PC-3 (cell line): ENCODE measurements at regions not wholly inside any gene's neighbourhood (a gene's known extent, or its start where the extent isn't known, plus 50 kb on each side); places are given as distances from the start of the nearest gene placed in this dataset.
A peak's percentile ranks its signal among the peaks of the same experiment; 100 is the strongest.

Experiments used
- ATAC-seq: fragments of 200-7000 bp; cut with Tn5 transposase; 2 replicates; pipeline ENCODE4 v1.9.1; 2020; ENCODE audit warnings: mild to moderate bottlenecking, moderate library complexity
- BruUV-seq: library from RNA; stranded (reverse); fragments of 400-500 nt; replicated peaks from 2 replicates; lab custom pipeline; 2021; lab: Mats Ljungman, UMichigan
- CTCF ChIA-PET: fragments of 300-600 bp; sonication (Branson Sonifier 250); formaldehyde crosslinking; loops from one replicate; lab custom pipeline; 2022; ENCODE audit warnings: antibody characterized with exemption; lab: Charles Lee
- POLR2A ChIA-PET: fragments of 300-600 bp; sonication (Branson Sonifier 250); formaldehyde crosslinking; loops from one replicate; lab custom pipeline; 2022; ENCODE audit warnings: antibody characterized with exemption; ENCODE audit not compliant: unreplicated experiment; lab: Charles Lee
- DNase-seq: peaks from one replicate; pipeline ENCODE4 v3.0.0-alpha.2; 2015
- H2AFZ ChIP-seq: fragments of 300-600 bp; sonication (generic); 2 replicates; pipeline ENCODE4 v1.6.0; 2016; ENCODE audit warnings: antibody characterized with exemption, low read length
- H3F3A ChIP-seq: fragments of 300-600 bp; sonication (generic); one replicate; pipeline ENCODE4 v1.6.0; 2017; ENCODE audit warnings: antibody characterized with exemption, low read length, control low read depth, mild to moderate bottlenecking; ENCODE audit not compliant: unreplicated experiment
- H3K27ac ChIP-seq: fragments of 300-600 bp; sonication (generic); 2 replicates; pipeline ENCODE4 v1.5.1; 2016; ENCODE audit warnings: mild to moderate bottlenecking, low read length
- H3K27me3 ChIP-seq: fragments of 300-600 bp; sonication (generic); 2 replicates; pipeline ENCODE4 v1.6.1; 2016; ENCODE audit warnings: low read length, mixed read lengths
- H3K36me3 ChIP-seq: fragments of 300-600 bp; sonication (generic); 2 replicates; pipeline ENCODE4 v1.6.1; 2016; ENCODE audit warnings: low read depth, mixed run types, low read length, mixed read lengths
- H3K4me1 ChIP-seq: fragments of 300-600 bp; sonication (generic); 2 replicates; pipeline ENCODE4 v1.5.1; 2016; ENCODE audit warnings: low read length; ENCODE audit not compliant: insufficient read depth
- H3K4me2 ChIP-seq: fragments of 300-600 bp; sonication (generic); 2 replicates; pipeline ENCODE4 v1.6.0; 2016; ENCODE audit warnings: low read length
- H3K4me3 ChIP-seq: fragments of 300-600 bp; sonication (generic); 2 replicates; pipeline ENCODE4 v1.5.1; 2016; ENCODE audit warnings: mild to moderate bottlenecking, low read length, mixed read lengths
- H3K79me2 ChIP-seq: fragments of 300-600 bp; sonication (generic); 2 replicates; pipeline ENCODE4 v1.6.1; 2017; ENCODE audit warnings: low read length, mixed read lengths
- H3K9ac ChIP-seq: fragments of 300-600 bp; sonication (generic); 2 replicates; pipeline ENCODE4 v1.6.0; 2016; ENCODE audit warnings: mild to moderate bottlenecking, low read length
- H3K9me2 ChIP-seq: fragments of 300-600 bp; sonication (generic); replicated peaks from 2 replicates; pipeline ENCODE4 v1.6.1; 2016; ENCODE audit warnings: mixed run types, low read length, mixed read lengths
- H3K9me3 ChIP-seq: fragments of 300-600 bp; sonication (generic); 2 replicates; pipeline ENCODE4 v1.6.1; 2016; ENCODE audit warnings: low read length, mixed read lengths
- H4K20me1 ChIP-seq: fragments of 300-600 bp; sonication (generic); 2 replicates; pipeline ENCODE4 v1.6.1; 2016; ENCODE audit warnings: low read length, mixed read lengths
- EZH2 ChIP-seq: fragments of 300-600 bp; sonication (generic); IDR thresholded peaks from one replicate; pipeline ENCODE4 v1.6.1; 2017; ENCODE audit warnings: antibody characterized with exemption, mild to moderate bottlenecking, low read length; ENCODE audit not compliant: unreplicated experiment
- EZH2phosphoT487 ChIP-seq: fragments of 300-600 bp; sonication (generic); IDR thresholded peaks from 2 replicates; pipeline ENCODE4 v1.6.1; 2018; ENCODE audit warnings: mild to moderate bottlenecking, antibody characterized with exemption, low read length, borderline replicate concordance
- intact Hi-C: fragments of 100-400 bp; cut with micrococcal nuclease; formaldehyde crosslinking; loops from 2 replicates; pipeline ENCODE4 v1.9.0; 2023
- TF ChIP-seq, protein P1 (sequence below): fragments of 300-600 bp; sonication (generic); conservative IDR thresholded peaks from 2 replicates; pipeline ENCODE4 v1.5.1; 2017; ENCODE audit warnings: antibody characterized with exemption, low read depth, mild to moderate bottlenecking, low read length

DNA sequence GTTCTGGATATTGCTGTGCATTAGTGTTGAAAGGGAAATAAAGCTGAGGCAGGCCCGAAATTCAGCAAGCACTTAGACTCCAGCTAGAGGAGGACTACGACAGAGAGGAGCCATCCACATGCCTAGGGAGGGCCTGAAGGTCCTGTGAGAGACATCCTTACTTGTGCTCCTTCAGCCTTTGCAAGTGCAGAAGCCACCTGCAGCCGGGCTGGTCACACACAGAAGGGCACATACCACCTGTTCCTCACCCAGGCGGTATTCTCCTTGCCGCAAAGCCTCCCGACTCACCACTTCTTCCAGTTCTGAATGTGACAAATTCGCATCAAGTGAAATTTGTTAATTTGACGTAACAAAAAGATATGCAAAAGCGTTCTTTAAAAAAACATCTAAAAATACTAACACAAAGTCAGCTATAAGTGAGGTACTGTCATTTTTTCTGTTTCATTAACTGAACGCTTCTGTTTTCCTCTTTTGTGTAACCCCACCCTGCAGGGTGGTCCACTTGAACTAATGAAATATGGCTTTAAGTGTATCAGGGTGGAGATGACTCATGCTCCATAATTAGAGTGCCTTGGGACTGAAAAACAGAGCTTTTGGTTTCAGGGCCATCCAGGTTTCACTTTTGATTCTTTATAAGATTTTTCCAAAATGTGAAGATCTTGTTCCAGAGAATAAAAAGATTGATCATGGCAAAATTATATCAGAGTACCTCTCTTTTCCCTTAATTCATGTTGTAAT, 467.9 kb upstream of the ATP11B start:
- TF ChIP-seq EZH2phosphoT487 (no peak), EZH2 (no peak)
- TF ChIP-seq, protein P1, sequence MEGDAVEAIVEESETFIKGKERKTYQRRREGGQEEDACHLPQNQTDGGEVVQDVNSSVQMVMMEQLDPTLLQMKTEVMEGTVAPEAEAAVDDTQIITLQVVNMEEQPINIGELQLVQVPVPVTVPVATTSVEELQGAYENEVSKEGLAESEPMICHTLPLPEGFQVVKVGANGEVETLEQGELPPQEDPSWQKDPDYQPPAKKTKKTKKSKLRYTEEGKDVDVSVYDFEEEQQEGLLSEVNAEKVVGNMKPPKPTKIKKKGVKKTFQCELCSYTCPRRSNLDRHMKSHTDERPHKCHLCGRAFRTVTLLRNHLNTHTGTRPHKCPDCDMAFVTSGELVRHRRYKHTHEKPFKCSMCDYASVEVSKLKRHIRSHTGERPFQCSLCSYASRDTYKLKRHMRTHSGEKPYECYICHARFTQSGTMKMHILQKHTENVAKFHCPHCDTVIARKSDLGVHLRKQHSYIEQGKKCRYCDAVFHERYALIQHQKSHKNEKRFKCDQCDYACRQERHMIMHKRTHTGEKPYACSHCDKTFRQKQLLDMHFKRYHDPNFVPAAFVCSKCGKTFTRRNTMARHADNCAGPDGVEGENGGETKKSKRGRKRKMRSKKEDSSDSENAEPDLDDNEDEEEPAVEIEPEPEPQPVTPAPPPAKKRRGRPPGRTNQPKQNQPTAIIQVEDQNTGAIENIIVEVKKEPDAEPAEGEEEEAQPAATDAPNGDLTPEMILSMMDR, result no peak
- CTCF ChIA-PET, result no interaction called here
- peak; percentile 45 for DNase-seq
- Histone ChIP-seq H3F3A (no peaks in the 10 kb centered on the region), H3K36me3 (no peaks in the 10 kb centered on the region), H3K9me2 (no peaks in the 10 kb centered on the region), H3K9ac (no peak overlapping the region), H3K27ac (no peak overlapping the region), H3K9me3 (no peaks in the 10 kb centered on the region), H4K20me1 (no peaks in the 10 kb centered on the region), H3K4me1 (peaks cover 46% of the 10 kb centered on the region), H3K27me3 (no peaks in the 10 kb centered on the region), H3K4me3 (no peak overlapping the region), H3K4me2 (peak overlapping the region; percentile 45; the same call in 1 of the 2 replicates), H3K79me2 (no peaks in the 10 kb centered on the region), H2AFZ (no peak overlapping the region)
- intact Hi-C loops, result loop anchor here (10.0 kb wide), 1 partner anchor 289 kb away; no protein-coding TSS in a partner anchor
- no TSS peak for BruUV-seq
- POLR2A ChIA-PET, result no interaction called here
- no peak for ATAC-seq

DNA sequence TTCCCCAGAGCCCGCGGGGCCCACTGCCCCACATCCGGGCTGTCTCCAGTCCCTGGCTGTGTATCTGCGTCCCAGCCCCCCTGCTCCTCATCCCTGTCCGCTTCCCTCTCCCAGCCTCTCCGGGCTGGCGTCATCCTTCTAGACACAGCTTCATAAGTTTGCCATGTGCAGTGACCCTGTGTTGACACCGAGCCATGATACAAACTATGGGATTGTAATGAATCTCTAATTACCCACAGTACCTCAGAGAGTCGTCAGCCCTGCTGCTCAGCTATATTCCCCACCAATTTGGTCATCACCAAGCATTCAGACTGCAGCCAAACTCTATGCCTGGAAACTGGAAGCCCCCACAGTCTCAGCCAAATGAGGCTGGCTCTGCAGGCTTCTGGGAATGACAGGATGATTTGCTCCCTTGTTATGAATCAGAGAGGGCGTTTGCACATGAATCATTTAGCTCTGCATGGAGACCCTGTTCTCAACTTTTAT, 466.1 kb upstream of the ATP11B start:
- Histone ChIP-seq H3K36me3 (no peaks in the 10 kb centered on the region), H2AFZ (peak overlapping the region; percentile 20; the same call in 1 of the 2 replicates), H3K27ac (no peak overlapping the region), H3K9me3 (no peaks in the 10 kb centered on the region), H3K9me2 (no peaks in the 10 kb centered on the region), H3K4me3 (no peak overlapping the region), H4K20me1 (no peaks in the 10 kb centered on the region), H3K9ac (no peak overlapping the region), H3K4me1 (peaks cover 45% of the 10 kb centered on the region), H3K4me2 (peak overlapping the region; percentile 12; the same call in 1 of the 2 replicates), H3K79me2 (no peaks in the 10 kb centered on the region), H3K27me3 (no peaks in the 10 kb centered on the region), H3F3A (no peaks in the 10 kb centered on the region)
- no TSS peak for BruUV-seq
- TF ChIP-seq EZH2 (no peak), EZH2phosphoT487 (no peak)
- TF ChIP-seq, protein P1, result no peak
- intact Hi-C loops, result loop anchor here (10.0 kb wide), 1 partner anchor 288 kb away; no protein-coding TSS in a partner anchor
- ChIA-PET CTCF (no interaction called here), POLR2A (no interaction called here)
- DNase-seq (peak; percentile 54), ATAC-seq (no peak)

DNA sequence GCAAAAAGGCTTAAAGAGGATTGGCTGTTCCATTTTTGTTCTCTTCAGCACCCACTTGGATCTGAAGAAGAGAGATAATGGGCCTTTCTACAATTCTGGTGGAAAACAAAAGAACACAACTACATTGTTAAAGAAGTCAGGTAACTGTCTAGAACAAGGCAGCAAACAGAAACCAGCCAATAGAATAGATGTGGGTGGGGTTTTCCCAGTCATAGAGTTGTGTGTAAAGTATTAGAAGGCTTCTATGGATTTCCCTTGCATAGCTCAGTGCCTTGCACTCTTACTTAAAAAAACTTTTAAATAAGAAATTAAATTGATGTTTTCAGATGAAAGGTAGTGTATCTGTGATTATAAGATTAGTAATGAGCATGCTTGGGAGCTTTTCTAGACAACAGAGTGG, 462.7 kb upstream of the ATP11B start:
- Histone ChIP-seq H3K36me3 (no peaks in the 10 kb centered on the region), H4K20me1 (no peaks in the 10 kb centered on the region), H3K79me2 (no peaks in the 10 kb centered on the region), H3K4me1 (peaks cover 13% of the 10 kb centered on the region), H3F3A (no peaks in the 10 kb centered on the region), H3K9ac (no peak overlapping the region), H3K9me2 (no peaks in the 10 kb centered on the region), H3K27me3 (no peaks in the 10 kb centered on the region), H3K4me3 (no peak overlapping the region), H3K4me2 (no peak overlapping the region), H2AFZ (no peak overlapping the region), H3K9me3 (no peaks in the 10 kb centered on the region), H3K27ac (no peak overlapping the region)
- ChIA-PET POLR2A (no interaction called here), CTCF (no interaction called here)
- DNase-seq (no peak), ATAC-seq (no peak)
- BruUV-seq, result no TSS peak
- no peak for TF ChIP-seq EZH2phosphoT487
- TF ChIP-seq, protein P1, result no peak
- TF ChIP-seq EZH2, result no peak
- intact Hi-C loops, result no loop called here
